GM06990 (cell line): ENCODE measurements at regions not wholly inside any gene's neighbourhood (a gene's known extent, or its start where the extent isn't known, plus 50 kb on each side); places are given as distances from the start of the nearest gene placed in this dataset.

Experiments used
- DNase-seq: peaks from one replicate; pipeline ENCODE4 v3.0.0-alpha.2; 2011; ENCODE audit not compliant: insufficient read length; ENCODE audit errors: extremely low read depth
- H3K27me3 ChIP-seq: replicated peaks from 2 replicates; pipeline ENCODE4 v1.6.0; 2011; ENCODE audit warnings: low read length; ENCODE audit not compliant: control insufficient read depth, insufficient read depth
- H3K36me3 ChIP-seq: 2 replicates; pipeline ENCODE4 v1.5.1; 2011; ENCODE audit warnings: low read length; ENCODE audit not compliant: control insufficient read depth, insufficient read depth
- H3K4me3 ChIP-seq: replicated peaks from 2 replicates; pipeline ENCODE4 v1.5.1; 2011; ENCODE audit warnings: low read depth, mild to moderate bottlenecking, control low read depth, low read length
- TF ChIP-seq, protein P1 (sequence below): IDR thresholded peaks from 2 replicates; pipeline ENCODE4 v1.5.1; 2011; ENCODE audit warnings: low read length, control low read depth, mild to moderate bottlenecking, inconsistent platforms; ENCODE audit not compliant: insufficient read depth, poor library complexity, severe bottlenecking

DNA sequence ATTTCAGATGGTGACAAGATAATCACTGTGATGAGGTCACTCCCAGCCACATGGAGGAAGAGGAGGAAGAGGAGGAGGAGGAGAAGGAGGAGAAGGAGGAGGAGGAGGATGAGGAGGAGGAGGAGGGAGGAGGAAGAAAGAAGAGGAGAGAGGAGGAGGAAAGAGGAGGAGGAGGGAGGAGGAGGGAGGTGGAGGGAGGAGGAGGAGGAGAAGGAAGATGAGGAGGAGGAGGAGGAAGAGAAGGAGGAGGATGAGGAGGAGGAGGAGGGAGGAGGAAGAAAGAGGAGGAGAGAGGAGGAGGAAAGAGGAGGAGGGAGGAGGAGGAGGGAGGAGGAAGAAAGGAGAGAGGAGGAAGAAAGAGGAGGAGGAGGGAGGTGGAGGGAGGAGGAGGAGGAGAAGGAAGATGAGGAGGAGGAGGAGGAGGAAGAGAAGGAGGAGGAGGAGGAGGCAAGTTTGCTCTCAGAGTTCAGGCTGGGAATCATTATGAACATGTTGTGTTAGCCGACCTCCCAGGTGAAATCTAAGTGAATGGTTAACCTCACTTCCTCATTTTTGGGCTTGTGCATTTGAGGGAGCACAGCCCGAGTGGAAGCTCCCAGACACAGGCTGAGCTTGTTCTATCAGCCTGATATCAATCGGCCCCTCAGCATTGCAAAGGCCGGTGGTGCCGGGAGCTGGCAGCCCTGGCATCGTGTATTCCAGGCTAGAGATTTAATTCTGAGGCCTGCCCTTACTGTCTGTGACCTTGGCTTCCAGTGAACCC is 236.2 kb upstream of the PITRM1 start:
- Histone ChIP-seq H3K36me3 (no peaks in the 10 kb centered on the region), H3K27me3 (no peaks in the 10 kb centered on the region), H3K4me3 (no peak overlapping the region)
- TF ChIP-seq, protein P1, sequence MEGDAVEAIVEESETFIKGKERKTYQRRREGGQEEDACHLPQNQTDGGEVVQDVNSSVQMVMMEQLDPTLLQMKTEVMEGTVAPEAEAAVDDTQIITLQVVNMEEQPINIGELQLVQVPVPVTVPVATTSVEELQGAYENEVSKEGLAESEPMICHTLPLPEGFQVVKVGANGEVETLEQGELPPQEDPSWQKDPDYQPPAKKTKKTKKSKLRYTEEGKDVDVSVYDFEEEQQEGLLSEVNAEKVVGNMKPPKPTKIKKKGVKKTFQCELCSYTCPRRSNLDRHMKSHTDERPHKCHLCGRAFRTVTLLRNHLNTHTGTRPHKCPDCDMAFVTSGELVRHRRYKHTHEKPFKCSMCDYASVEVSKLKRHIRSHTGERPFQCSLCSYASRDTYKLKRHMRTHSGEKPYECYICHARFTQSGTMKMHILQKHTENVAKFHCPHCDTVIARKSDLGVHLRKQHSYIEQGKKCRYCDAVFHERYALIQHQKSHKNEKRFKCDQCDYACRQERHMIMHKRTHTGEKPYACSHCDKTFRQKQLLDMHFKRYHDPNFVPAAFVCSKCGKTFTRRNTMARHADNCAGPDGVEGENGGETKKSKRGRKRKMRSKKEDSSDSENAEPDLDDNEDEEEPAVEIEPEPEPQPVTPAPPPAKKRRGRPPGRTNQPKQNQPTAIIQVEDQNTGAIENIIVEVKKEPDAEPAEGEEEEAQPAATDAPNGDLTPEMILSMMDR: no peak
- DNase-seq: no peak

DNA sequence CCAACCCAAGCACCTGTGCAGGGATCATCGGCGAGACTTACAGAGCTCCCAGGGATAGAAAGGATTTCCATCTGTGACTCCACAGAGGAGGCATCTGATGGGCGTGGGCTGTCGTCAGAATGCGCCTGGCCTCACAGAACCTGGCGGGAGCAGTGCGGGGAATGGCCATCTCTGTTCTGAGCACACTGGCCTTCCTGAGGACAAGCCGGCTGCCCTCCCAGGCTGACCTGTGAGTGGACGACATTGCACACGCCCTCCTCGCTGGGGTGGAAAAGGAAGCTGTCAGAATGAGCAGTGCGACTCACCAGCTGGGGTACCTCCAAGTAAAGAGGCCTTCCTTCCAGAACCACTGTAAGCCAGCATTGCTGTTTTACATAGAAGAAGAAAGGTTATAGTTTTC is 234.6 kb upstream of the PITRM1 start:
- TF ChIP-seq, protein P1: no peak
- no peak for DNase-seq
- Histone ChIP-seq H3K36me3 (no peaks in the 10 kb centered on the region), H3K4me3 (no peak overlapping the region), H3K27me3 (no peaks in the 10 kb centered on the region)

DNA sequence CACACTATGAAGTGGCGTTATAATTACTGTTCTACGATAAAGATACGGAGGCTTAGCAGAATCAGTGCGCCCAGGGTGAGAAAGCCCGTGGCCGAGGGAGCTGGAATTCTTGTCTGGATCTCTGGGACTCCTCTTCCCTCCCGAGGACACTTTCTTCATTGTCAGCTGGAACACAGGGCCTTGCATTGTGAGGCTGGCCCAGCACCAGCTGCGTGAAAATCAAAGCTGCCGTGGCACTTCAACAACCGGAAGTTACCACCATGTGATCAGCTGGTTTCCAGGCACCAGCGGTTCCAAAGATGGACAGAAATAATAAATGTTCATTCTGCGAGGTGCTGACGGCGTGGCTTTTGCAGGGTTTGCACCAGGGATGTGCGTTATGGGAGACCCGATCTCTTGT is 234.0 kb upstream of the PITRM1 start:
- DNase-seq: no peak
- TF ChIP-seq, protein P1: no peak
- Histone ChIP-seq H3K27me3 (no peaks in the 10 kb centered on the region), H3K36me3 (no peaks in the 10 kb centered on the region), H3K4me3 (no peak overlapping the region)

DNA sequence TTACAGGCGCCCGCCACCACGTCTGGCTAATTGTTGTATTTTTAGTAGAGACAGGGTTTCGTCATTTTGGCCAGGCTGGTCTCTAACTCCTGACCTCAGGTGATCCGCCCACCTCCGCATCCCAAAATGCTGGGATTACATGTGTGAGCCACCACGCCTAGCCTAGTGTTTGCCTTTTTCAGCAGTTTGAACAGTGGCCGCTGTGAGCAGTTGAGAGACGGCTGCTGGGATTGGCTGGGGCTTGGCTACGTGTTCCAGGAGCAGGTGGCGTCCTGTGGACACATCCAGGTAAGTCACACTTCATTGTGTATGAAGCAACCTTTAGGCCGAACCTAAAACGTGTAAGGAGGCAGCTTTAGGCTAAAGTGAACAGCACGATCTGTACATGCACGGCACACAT is 231.8 kb upstream of the PITRM1 start:
- H3K36me3 ChIP-seq: no peaks in the 10 kb centered on the region

DNA sequence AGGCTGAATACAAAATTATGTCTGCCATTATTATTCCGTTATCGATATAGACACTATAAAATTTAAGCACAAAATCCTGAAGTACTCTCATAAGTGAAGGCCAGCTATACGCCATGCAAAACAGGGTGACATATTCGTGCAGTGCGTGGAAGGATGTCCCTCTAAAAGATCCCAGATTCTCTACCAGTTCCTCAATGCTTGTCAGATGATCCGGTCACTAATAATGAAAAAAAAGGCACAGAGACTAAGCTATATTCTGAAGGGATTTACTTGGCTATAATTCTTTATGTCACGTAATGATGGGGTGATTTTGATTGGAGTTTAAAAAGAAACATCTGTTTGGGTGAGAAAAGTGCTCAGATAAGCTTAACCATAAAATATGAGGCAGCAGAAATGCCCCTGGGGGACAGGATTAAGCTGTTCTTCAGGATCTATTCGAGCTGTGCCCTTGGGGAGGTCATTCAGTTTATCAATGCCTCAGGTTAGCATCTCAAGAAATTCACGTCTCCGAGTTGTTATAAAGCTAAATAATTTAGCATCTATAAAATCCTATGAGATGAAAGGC is 229.7 kb upstream of the PITRM1 start:
- DNase-seq: no peak
- H3K4me3 ChIP-seq: no peak overlapping the region
- no peaks in the 10 kb centered on the region for H3K27me3 ChIP-seq
- no peaks in the 10 kb centered on the region for H3K36me3 ChIP-seq
- TF ChIP-seq, protein P1: no peak

More for the DNA sequence above, 231.8 kb upstream of the PITRM1 start:
- TF ChIP-seq, protein P1: no peak
- DNase-seq: no peak
- no peaks in the 10 kb centered on the region for H3K27me3 ChIP-seq
- no peak overlapping the region for H3K4me3 ChIP-seq
